DOHH2 (cell line): ENCODE measurements at regions not wholly inside any gene's neighbourhood (a gene's known extent, or its start where the extent isn't known, plus 50 kb on each side); places are given as distances from the start of the nearest gene placed in this dataset.

ENCODE experiments used
- H3F3A ChIP-seq: fragments of 200-600 bp; sonication (generic), shearing (Covaris generic); 2 replicates; pipeline ENCODE4 v1.6.0; 2016; ENCODE audit warnings: antibody characterized with exemption, mild to moderate bottlenecking; ENCODE audit not compliant: control insufficient read depth, insufficient read depth
- H3K27ac ChIP-seq: fragments of 200-600 bp; sonication (generic); 2 replicates; pipeline ENCODE4 v1.5.1; 2014; ENCODE audit warnings: low read depth, mild to moderate bottlenecking, low read length, moderate library complexity
- H3K27me3 ChIP-seq: fragments of 200-600 bp; sonication (generic); 2 replicates; pipeline ENCODE4 v1.6.1; 2014; ENCODE audit warnings: mild to moderate bottlenecking, low read length, mixed read lengths; ENCODE audit not compliant: control insufficient read depth
- H3K36me3 ChIP-seq: fragments of 200-600 bp; sonication (generic); 2 replicates; pipeline ENCODE4 v1.6.1; 2014; ENCODE audit warnings: mild to moderate bottlenecking, low read length, moderate library complexity, mixed read lengths; ENCODE audit not compliant: control insufficient read depth
- H3K4me1 ChIP-seq: fragments of 200-600 bp; sonication (generic); 2 replicates; pipeline ENCODE4 v1.6.1; 2014; ENCODE audit warnings: mild to moderate bottlenecking, low read length, mixed read lengths; ENCODE audit not compliant: control insufficient read depth
- H3K4me2 ChIP-seq: fragments of 200-600 bp; sonication (generic); 2 replicates; pipeline ENCODE4 v1.6.0; 2014; ENCODE audit warnings: mild to moderate bottlenecking, low read length, moderate library complexity
- H3K4me3 ChIP-seq: fragments of 200-600 bp; sonication (generic); 2 replicates; pipeline ENCODE4 v1.5.1; 2014; ENCODE audit warnings: mild to moderate bottlenecking, low read length, mixed read lengths
- H3K79me2 ChIP-seq: fragments of 200-600 bp; sonication (generic); 2 replicates; pipeline ENCODE4 v1.6.1; 2014; ENCODE audit warnings: mild to moderate bottlenecking, low read length, mixed read lengths; ENCODE audit not compliant: control insufficient read depth
- H3K9me2 ChIP-seq: fragments of 200-600 bp; sonication (generic); replicated peaks from 2 replicates; pipeline ENCODE4 v1.6.1; 2014; ENCODE audit warnings: mild to moderate bottlenecking, low read length, mixed read lengths; ENCODE audit not compliant: control insufficient read depth
- H3K9me3 ChIP-seq: fragments of 200-600 bp; sonication (generic); 2 replicates; pipeline ENCODE4 v1.6.1; 2014; ENCODE audit warnings: antibody characterized with exemption, low read length, mixed read lengths; ENCODE audit not compliant: control insufficient read depth, insufficient read depth
- H4K20me1 ChIP-seq: fragments of 200-600 bp; sonication (generic); 2 replicates; pipeline ENCODE4 v1.6.0; 2014; ENCODE audit warnings: low read depth, mild to moderate bottlenecking, antibody characterized with exemption, low read length, moderate library complexity; ENCODE audit not compliant: control insufficient read depth, insufficient read depth
- EZH2phosphoT487 ChIP-seq: fragments of 200-600 bp; sonication (generic); IDR thresholded peaks from 2 replicates; pipeline ENCODE4 v1.6.1; 2017; ENCODE audit warnings: borderline replicate concordance, mild to moderate bottlenecking, antibody characterized with exemption, low read length, moderate library complexity, mixed read lengths
- TF ChIP-seq, protein P1 (sequence below): fragments of 200-600 bp; sonication (generic); IDR thresholded peaks from one replicate; pipeline ENCODE4 v1.5.1; 2014; ENCODE audit warnings: antibody characterized with exemption, mild to moderate bottlenecking, low read depth, low read length; ENCODE audit not compliant: poor library complexity, severe bottlenecking

GRCh38 chr13:22086597-22087330 lies 415.9 kb downstream of the FGF9 start:
- H3F3A ChIP-seq, result no peaks in the 10 kb centered on the region
- no peaks in the 10 kb centered on the region for H3K9me2 ChIP-seq
- H3K27me3 ChIP-seq, result no peaks in the 10 kb centered on the region
- H3K4me1 ChIP-seq, result no peaks in the 10 kb centered on the region
- H3K4me2 ChIP-seq, result no peak overlapping the region
- H4K20me1 ChIP-seq, result no peaks in the 10 kb centered on the region
- no peak overlapping the region for H3K27ac ChIP-seq
- no peak for TF ChIP-seq EZH2phosphoT487
- TF ChIP-seq, protein P1, sequence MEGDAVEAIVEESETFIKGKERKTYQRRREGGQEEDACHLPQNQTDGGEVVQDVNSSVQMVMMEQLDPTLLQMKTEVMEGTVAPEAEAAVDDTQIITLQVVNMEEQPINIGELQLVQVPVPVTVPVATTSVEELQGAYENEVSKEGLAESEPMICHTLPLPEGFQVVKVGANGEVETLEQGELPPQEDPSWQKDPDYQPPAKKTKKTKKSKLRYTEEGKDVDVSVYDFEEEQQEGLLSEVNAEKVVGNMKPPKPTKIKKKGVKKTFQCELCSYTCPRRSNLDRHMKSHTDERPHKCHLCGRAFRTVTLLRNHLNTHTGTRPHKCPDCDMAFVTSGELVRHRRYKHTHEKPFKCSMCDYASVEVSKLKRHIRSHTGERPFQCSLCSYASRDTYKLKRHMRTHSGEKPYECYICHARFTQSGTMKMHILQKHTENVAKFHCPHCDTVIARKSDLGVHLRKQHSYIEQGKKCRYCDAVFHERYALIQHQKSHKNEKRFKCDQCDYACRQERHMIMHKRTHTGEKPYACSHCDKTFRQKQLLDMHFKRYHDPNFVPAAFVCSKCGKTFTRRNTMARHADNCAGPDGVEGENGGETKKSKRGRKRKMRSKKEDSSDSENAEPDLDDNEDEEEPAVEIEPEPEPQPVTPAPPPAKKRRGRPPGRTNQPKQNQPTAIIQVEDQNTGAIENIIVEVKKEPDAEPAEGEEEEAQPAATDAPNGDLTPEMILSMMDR, result no peak
- no peaks in the 10 kb centered on the region for H3K9me3 ChIP-seq
- H3K4me3 ChIP-seq, result no peak overlapping the region
- H3K36me3 ChIP-seq, result no peaks in the 10 kb centered on the region
- H3K79me2 ChIP-seq, result no peaks in the 10 kb centered on the region

DNA sequence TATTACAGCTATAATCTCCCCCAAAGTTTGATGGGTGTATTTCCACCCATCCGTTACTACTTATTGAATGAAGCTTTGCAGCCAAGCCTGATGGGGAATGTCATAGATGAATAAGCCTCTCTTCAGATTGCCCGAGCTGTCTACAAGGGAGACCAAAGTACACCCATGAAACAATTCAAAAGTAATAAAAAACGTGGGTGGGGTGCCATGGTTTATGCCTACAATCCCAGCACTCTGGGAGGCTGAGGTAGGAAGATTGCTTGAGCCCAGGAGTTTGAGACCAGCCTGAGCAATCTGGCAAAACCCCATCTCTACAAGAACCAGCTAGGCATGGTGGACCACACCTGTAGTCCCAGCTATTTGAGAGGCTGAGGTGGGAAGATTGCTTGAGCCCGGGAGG lies 419.2 kb downstream of the FGF9 start:
- H3F3A ChIP-seq, result no peaks in the 10 kb centered on the region
- no peaks in the 10 kb centered on the region for H3K4me1 ChIP-seq
- H3K27me3 ChIP-seq, result no peaks in the 10 kb centered on the region
- H3K9me3 ChIP-seq, result no peaks in the 10 kb centered on the region
- no peaks in the 10 kb centered on the region for H3K36me3 ChIP-seq
- TF ChIP-seq, protein P1, result no peak
- no peak for TF ChIP-seq EZH2phosphoT487
- no peaks in the 10 kb centered on the region for H3K79me2 ChIP-seq
- no peaks in the 10 kb centered on the region for H4K20me1 ChIP-seq
- H3K27ac ChIP-seq, result no peak overlapping the region
- no peaks in the 10 kb centered on the region for H3K9me2 ChIP-seq
- H3K4me3 ChIP-seq, result no peak overlapping the region
- no peak overlapping the region for H3K4me2 ChIP-seq

DNA sequence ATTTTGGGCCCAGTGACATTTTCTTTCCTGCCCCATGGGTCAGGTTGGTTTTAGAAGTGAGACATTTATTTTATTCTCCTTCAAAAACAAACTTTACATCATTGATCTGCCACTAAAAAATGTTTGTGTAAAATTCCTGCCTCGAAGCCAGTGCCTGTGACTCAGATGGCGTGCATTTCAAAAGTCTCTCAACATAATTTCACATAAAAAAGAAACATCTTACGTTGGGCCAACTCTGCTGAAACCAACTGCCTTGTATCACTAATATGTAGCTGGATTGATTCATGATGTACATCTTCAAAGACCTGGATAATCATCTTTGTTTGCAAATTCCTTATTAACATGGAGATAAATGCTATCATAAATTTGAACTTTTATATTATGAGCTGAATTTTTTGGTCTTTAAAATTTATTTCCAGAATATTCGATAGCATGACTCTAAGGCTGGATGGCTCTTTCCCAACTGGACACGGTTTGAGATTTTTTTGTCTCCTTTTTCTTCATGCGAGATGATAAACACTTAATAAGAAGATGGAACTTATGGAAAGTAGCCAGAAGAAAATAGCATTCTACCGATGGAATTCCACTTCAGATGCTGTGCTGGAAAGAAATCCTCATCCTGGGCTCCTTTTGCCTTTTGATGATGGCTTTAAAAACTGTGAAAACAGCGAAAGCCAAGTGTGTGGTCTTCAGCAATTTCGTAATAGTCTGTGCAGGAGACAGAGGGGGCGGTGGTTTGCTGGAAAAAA lies 420.5 kb downstream of the FGF9 start:
- Histone ChIP-seq H3K4me3 (no peak overlapping the region), H3K27ac (no peak overlapping the region), H4K20me1 (no peaks in the 10 kb centered on the region), H3K36me3 (no peaks in the 10 kb centered on the region), H3K79me2 (no peaks in the 10 kb centered on the region), H3K4me1 (no peaks in the 10 kb centered on the region), H3K27me3 (no peaks in the 10 kb centered on the region), H3K9me3 (no peaks in the 10 kb centered on the region), H3F3A (no peaks in the 10 kb centered on the region), H3K9me2 (no peaks in the 10 kb centered on the region), H3K4me2 (no peak overlapping the region)
- TF ChIP-seq, protein P1, result no peak
- no peak for TF ChIP-seq EZH2phosphoT487
